ENCODE measurements at regions not wholly inside any gene's neighbourhood (a gene's known extent, or its start where the extent isn't known, plus 50 kb on each side); places are given as distances from the start of the nearest gene placed in this dataset.

GRCh38 chr17:22233382-22233781 lies 541.1 kb downstream of the KCNJ18 start:
- TF ChIP-seq EZH2 (IDR thresholded peaks at IDR 0.05) = no peak
- no peak for TF ChIP-seq FOXP2 (optimal IDR thresholded peaks at IDR 0.05; ENCODE audit: control extremely low read depth, extremely low read length, insufficient read depth)
- H3K27ac ChIP-seq = no peak overlapping the region
- no peaks in the 10 kb centered on the region for H3K36me3 ChIP-seq (ENCODE audit: insufficient read depth, low read length)
- no peak overlapping the region for H3K9ac ChIP-seq (ENCODE audit: insufficient read length)
- H3K4me3 ChIP-seq = no peak overlapping the region
- H3K9me3 ChIP-seq (ENCODE audit: low read depth, low read length) = no peaks in the 10 kb centered on the region
- no peak for DNase-seq (ENCODE audit: low read depth, low spot score)

DNA sequence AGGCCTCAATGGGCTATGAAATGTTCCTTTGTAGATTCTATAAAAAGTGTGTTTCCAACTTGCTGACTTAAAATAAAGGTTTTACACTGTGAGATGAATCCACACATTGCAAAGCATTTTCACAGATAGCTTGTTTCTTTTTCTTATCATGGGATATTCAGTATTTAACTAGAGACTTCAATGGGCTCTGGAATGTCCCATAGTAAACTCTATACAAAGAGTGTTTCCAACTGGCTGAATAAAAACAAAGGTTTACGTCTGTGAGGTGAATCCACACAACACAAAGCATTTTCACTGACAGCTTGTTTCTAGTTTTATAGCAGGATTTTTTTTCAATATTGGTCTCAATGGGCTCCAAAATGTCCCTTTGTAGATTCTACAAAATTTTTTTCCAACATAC lies 550.1 kb downstream of the KCNJ18 start:
- TF ChIP-seq EZH2 (IDR thresholded peaks at IDR 0.05) (no peak), POLR2AphosphoS5 (IDR thresholded peaks at IDR 0.05; ENCODE audit: borderline replicate concordance, low read depth, low read length) (no peak), FOXP2 (optimal IDR thresholded peaks at IDR 0.05; ENCODE audit: control extremely low read depth, extremely low read length, insufficient read depth) (no peak)

GRCh38 chr17:22251498-22251897 lies 559.2 kb downstream of the KCNJ18 start:
- Histone ChIP-seq H3K27ac (no peak overlapping the region), H3K36me3 (ENCODE audit: insufficient read depth, low read length) (no peaks in the 10 kb centered on the region), H3K9ac (ENCODE audit: insufficient read length) (no peak overlapping the region), H3K4me3 (no peak overlapping the region), H3K9me3 (ENCODE audit: low read depth, low read length) (no peaks in the 10 kb centered on the region)
- no peak for TF ChIP-seq POLR2AphosphoS5 (IDR thresholded peaks at IDR 0.05; ENCODE audit: borderline replicate concordance, low read depth, low read length)
- TF ChIP-seq EZH2 (IDR thresholded peaks at IDR 0.05) = no peak
- TF ChIP-seq FOXP2 (optimal IDR thresholded peaks at IDR 0.05; ENCODE audit: control extremely low read depth, extremely low read length, insufficient read depth) = no peak
- DNase-seq (ENCODE audit: low read depth, low spot score) = no peak

More for the DNA sequence above, 550.1 kb downstream of the KCNJ18 start:
- DNase-seq (ENCODE audit: low read depth, low spot score) = no peak
- H3K9ac ChIP-seq (ENCODE audit: insufficient read length) = no peak overlapping the region
- no peaks in the 10 kb centered on the region for H3K36me3 ChIP-seq (ENCODE audit: insufficient read depth, low read length)
- H3K4me3 ChIP-seq = no peak overlapping the region
- H3K9me3 ChIP-seq (ENCODE audit: low read depth, low read length) = no peaks in the 10 kb centered on the region
- no peak overlapping the region for H3K27ac ChIP-seq

- no peak overlapping the region for H3K4me3 ChIP-seq
- TF ChIP-seq FOXP2 (optimal IDR thresholded peaks at IDR 0.05; ENCODE audit: control extremely low read depth, extremely low read length, insufficient read depth) (no peak), EZH2 (IDR thresholded peaks at IDR 0.05) (no peak), POLR2AphosphoS5 (IDR thresholded peaks at IDR 0.05; ENCODE audit: borderline replicate concordance, low read depth, low read length) (no peak)
- no peak for DNase-seq (ENCODE audit: low read depth, low spot score)
- no peaks in the 10 kb centered on the region for H3K9me3 ChIP-seq (ENCODE audit: low read depth, low read length)
- H3K27ac ChIP-seq = no peak overlapping the region
- no peaks in the 10 kb centered on the region for H3K36me3 ChIP-seq (ENCODE audit: insufficient read depth, low read length)
- H3K9ac ChIP-seq (ENCODE audit: insufficient read length) = no peak overlapping the region
Observed at GRCh38 chr17:22253007-22253406, 560.7 kb downstream of the KCNJ18 start.

DNA sequence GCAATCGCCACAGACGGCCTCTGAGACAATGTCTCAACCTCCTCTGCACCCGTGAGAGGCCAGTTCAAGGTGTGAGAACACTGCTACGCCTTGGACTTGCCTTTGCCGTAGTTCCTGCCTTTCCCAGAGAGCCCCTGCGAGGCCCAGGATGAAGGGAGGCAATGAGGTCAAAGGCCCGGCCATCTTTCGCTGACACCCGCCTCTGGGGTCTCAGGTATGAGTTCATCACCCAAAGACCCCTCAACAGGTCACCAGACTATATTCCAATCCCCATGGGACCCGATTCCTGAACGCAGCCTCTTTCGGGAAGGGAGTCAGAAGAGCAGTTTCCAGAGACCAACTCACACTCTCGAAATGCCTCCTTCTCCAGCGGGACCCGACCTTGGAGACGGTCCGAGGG lies 573.5 kb downstream of the KCNJ18 start:
- no peaks in the 10 kb centered on the region for H3K36me3 ChIP-seq (ENCODE audit: insufficient read depth, low read length)
- no peak overlapping the region for H3K4me3 ChIP-seq
- no peak overlapping the region for H3K9ac ChIP-seq (ENCODE audit: insufficient read length)
- no peaks in the 10 kb centered on the region for H3K9me3 ChIP-seq (ENCODE audit: low read depth, low read length)
- TF ChIP-seq FOXP2 (optimal IDR thresholded peaks at IDR 0.05; ENCODE audit: control extremely low read depth, extremely low read length, insufficient read depth) (no peak), POLR2AphosphoS5 (IDR thresholded peaks at IDR 0.05; ENCODE audit: borderline replicate concordance, low read depth, low read length) (no peak), EZH2 (IDR thresholded peaks at IDR 0.05) (no peak)
- DNase-seq (ENCODE audit: low read depth, low spot score) = no peak
- no peak overlapping the region for H3K27ac ChIP-seq

- Histone ChIP-seq H3K9me3 (ENCODE audit: low read depth, low read length) (no peaks in the 10 kb centered on the region), H3K36me3 (ENCODE audit: insufficient read depth, low read length) (no peaks in the 10 kb centered on the region), H3K9ac (ENCODE audit: insufficient read length) (no peak overlapping the region), H3K4me3 (no peak overlapping the region), H3K27ac (no peak overlapping the region)
- TF ChIP-seq EZH2 (IDR thresholded peaks at IDR 0.05) (no peak), POLR2AphosphoS5 (IDR thresholded peaks at IDR 0.05; ENCODE audit: borderline replicate concordance, low read depth, low read length) (no peak), FOXP2 (optimal IDR thresholded peaks at IDR 0.05; ENCODE audit: control extremely low read depth, extremely low read length, insufficient read depth) (no peak)
- no peak for DNase-seq (ENCODE audit: low read depth, low spot score)
Observed at GRCh38 chr17:22266231-22266630, 573.9 kb downstream of the KCNJ18 start.

- H3K4me3 ChIP-seq = no peak overlapping the region
- no peaks in the 10 kb centered on the region for H3K36me3 ChIP-seq (ENCODE audit: insufficient read depth, low read length)
- H3K27ac ChIP-seq = no peak overlapping the region
- no peak overlapping the region for H3K9ac ChIP-seq (ENCODE audit: insufficient read length)
- DNase-seq (ENCODE audit: low read depth, low spot score) = no peak
- TF ChIP-seq EZH2 (IDR thresholded peaks at IDR 0.05) = no peak
- no peak for TF ChIP-seq POLR2AphosphoS5 (IDR thresholded peaks at IDR 0.05; ENCODE audit: borderline replicate concordance, low read depth, low read length)
- no peak for TF ChIP-seq FOXP2 (optimal IDR thresholded peaks at IDR 0.05; ENCODE audit: control extremely low read depth, extremely low read length, insufficient read depth)
- no peaks in the 10 kb centered on the region for H3K9me3 ChIP-seq (ENCODE audit: low read depth, low read length)
Observed at GRCh38 chr17:22267019-22267418, 574.7 kb downstream of the KCNJ18 start.

DNA sequence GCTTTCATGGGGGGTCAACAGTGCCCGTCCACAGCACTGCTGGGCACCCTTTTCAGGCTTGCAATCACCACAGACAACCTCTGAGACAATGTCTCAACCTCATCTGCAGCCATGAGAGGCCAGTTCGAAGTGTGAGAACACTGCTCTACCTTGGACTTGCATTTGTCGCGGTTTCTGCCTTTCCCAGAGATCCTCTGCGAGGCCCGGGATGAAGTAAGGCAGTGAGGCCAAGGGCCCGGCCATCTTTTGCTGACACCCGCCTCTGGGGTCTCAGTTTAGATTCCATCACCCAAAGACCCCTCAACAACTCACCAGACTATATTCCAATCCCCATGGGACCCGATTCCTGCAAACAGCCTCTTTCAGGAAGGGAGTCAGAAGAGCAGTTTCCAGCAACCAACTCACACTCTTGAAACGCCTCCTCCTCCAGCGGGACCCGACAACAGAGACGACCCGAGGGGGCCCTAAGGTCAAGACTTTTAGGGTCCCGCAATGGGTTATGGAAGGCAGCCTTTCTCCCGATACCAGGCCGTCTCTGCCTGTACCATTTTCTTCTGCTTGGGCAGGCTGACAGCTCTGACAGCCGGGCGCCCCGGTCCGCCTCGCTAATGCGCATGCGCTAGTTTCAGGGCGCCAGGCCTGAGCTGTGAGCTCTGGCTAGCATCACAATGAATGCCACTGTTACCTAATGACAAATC lies 576.0 kb downstream of the KCNJ18 start:
- no peak for DNase-seq (ENCODE audit: low read depth, low spot score)
- no peak overlapping the region for H3K9ac ChIP-seq (ENCODE audit: insufficient read length)
- H3K36me3 ChIP-seq (ENCODE audit: insufficient read depth, low read length) = no peaks in the 10 kb centered on the region
- TF ChIP-seq FOXP2 (optimal IDR thresholded peaks at IDR 0.05; ENCODE audit: control extremely low read depth, extremely low read length, insufficient read depth) (no peak), EZH2 (IDR thresholded peaks at IDR 0.05) (no peak)
- H3K27ac ChIP-seq = no peak overlapping the region
- H3K9me3 ChIP-seq (ENCODE audit: low read depth, low read length) = no peaks in the 10 kb centered on the region
- H3K4me3 ChIP-seq = no peak overlapping the region

DNA sequence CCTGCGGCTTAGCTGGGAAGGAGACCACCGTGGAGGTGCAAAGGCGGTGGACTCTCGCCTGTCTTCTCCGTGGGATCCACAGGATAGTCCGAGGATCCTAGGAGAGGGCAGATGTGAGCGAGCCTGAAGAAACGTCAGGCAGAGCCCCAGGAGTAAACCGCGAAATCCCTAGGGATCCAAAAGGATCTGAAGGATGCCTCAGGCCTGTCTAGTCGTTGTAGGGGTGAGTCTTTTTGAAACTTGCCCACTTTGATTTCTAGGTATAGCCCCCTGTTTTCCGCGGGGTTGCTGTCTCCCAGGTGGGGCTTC lies 576.5 kb downstream of the KCNJ18 start:
- H3K9me3 ChIP-seq (ENCODE audit: low read depth, low read length) = no peaks in the 10 kb centered on the region
- no peak overlapping the region for H3K4me3 ChIP-seq
- no peak for DNase-seq (ENCODE audit: low read depth, low spot score)
- H3K27ac ChIP-seq = no peak overlapping the region
- no peak overlapping the region for H3K9ac ChIP-seq (ENCODE audit: insufficient read length)
- H3K36me3 ChIP-seq (ENCODE audit: insufficient read depth, low read length) = no peaks in the 10 kb centered on the region
- no peak for TF ChIP-seq FOXP2 (optimal IDR thresholded peaks at IDR 0.05; ENCODE audit: control extremely low read depth, extremely low read length, insufficient read depth)
- no peak for TF ChIP-seq POLR2AphosphoS5 (IDR thresholded peaks at IDR 0.05; ENCODE audit: borderline replicate concordance, low read depth, low read length)
- no peak for TF ChIP-seq EZH2 (IDR thresholded peaks at IDR 0.05)
